OCI-LY3 (cell line): ENCODE measurements at regions not wholly inside any gene's neighbourhood (a gene's known extent, or its start where the extent isn't known, plus 50 kb on each side); places are given as distances from the start of the nearest gene placed in this dataset.

ENCODE experiments used
- CTCF ChIP-seq: fragments of 200-600, 300-600 bp; sonication (generic); IDR thresholded peaks from 2 replicates; pipeline ENCODE4 v1.5.1; 2014; ENCODE audit warnings: antibody characterized with exemption, low read length, low read depth
- EZH2phosphoT487 ChIP-seq: fragments of 200-600 bp; shearing (Covaris generic); IDR thresholded peaks from 2 replicates; pipeline ENCODE4 v1.6.1; 2018; ENCODE audit warnings: antibody characterized with exemption, mixed run types, low read depth

GRCh38 chr2:8549942-8550341, 131.9 kb upstream of the ID2 start:
- TF ChIP-seq CTCF (no peak), EZH2phosphoT487 (no peak)
